ENCODE measurements at regions not wholly inside any gene's neighbourhood (a gene's known extent, or its start where the extent isn't known, plus 50 kb on each side); places are given as distances from the start of the nearest gene placed in this dataset.
"Not testable (repeated sequence)": the region's sequence is repeated elsewhere in the genome, so short reads cannot be mapped to it uniquely, and the experiment has no call there.

DNA sequence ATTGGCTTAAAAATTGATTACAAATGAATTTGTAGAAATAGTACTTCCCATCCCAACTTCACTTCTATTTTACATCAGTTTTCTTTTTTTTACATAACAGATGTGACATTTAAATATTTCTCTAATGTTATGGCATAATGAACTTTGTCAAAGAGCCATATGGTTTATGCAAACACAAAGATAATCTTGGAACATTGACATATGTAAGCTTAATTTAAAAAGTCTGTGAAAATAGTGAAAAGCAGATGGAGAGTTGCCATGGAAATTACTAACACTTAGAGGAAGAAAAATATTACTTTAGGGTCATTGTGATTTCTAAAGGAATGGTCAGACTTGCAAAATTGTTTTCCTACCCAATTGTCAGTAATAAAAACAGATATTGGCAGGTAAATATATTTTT is 232.4 kb downstream of the AEBP2 start:
- no peak for DNase-seq

DNA sequence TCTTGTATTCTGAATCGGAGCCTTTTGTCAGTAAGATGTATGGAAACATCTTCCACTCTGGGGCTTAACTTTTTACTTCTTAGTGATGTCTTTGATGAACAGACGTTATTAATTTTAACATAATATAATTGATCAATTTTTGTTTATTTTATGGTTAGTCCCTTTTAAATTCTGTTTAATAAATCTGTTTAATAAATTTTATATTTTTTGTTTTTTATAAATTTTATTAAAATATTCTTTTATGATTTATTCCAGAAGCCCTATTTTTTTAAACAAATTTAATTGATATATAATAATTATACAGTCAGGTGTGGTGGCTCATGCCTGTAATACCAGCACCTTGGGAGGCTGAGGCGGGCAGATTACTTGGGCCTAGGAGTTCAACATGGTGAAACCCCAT is 235.1 kb downstream of the AEBP2 start:
- no peak for DNase-seq

DNA sequence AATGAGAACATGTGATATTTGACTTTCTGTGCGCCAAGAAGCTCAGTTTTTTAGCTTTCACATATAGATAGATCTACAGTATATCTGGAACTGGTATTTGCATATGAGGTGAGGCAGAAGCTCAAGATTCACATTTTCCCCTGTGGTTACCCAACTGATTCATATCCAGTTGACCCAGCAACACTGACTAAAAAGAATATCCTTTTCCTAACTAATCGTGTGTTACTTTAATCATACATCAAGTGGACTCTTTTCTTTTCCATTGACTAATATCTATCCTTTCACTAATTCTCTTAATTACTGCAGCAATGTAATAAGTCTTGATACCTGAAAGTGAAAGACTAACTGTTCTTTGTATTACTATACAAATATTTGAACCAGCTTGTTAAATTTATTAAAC is 236.1 kb downstream of the AEBP2 start:
- no peak for DNase-seq

DNA sequence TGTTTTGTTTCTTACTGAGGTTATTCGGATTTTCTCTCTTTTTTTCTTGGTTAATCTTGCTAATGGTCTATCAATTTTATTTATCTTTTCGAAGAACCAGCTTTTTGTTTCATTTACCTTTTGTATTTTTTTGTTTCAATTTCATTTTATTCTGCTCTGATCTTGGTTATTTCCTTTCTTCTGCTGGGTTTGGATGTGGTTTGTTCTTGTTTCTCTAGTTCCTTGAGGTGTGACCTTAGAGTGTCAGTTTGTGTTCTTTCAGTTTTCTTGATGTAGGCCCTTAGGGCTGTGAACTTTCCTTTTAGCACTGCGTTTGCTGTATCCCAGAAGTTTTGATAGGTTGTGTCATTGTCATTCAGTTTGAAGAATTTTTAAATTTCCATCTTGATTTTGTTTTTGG is 239.2 kb downstream of the AEBP2 start:
- not testable (repeated sequence) for DNase-seq

GRCh38 chr12:19681007-19681406 is 241.7 kb downstream of the AEBP2 start:
- no peak for DNase-seq

- no peak for DNase-seq
Observed at GRCh38 chr12:19683178-19683927, 244.1 kb downstream of the AEBP2 start.

DNA sequence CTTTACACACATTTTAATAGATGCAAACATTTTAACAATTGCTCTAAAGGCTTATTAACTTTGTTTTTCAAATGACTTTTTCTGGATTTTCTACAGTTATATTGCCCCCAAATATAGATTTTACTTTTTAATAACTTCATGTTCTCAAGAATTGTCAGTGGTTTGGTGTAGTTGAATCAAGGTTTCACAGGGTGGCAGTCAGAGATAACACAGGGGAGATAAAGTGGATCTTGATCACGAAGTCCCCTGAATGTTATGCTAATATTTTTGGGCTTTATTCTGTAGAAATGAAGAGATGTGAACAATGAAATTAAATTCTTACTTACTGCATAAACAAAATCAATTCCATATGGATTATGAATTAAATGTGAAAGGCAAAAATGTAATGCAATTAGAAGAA is 248.1 kb downstream of the AEBP2 start:
- no peak for DNase-seq

DNA sequence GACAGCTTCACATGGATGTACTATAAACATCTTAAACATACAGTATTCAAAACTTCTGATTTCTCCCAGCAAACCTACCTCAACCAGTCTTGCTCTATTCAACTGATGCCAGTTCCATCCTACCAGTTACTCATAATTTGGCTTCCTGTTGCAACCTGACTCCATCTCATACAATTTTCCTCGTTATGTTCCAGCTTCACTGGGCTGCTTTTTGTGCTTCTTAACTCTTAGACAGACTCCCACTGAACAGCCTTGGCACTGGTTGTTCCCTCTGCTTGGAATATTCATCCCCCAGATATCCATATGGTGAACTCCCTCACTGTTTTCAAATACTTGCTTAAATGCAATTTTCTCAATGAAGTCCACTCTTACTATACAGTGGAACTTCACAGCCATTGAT is 249.2 kb downstream of the AEBP2 start:
- DNase-seq: no peak

DNA sequence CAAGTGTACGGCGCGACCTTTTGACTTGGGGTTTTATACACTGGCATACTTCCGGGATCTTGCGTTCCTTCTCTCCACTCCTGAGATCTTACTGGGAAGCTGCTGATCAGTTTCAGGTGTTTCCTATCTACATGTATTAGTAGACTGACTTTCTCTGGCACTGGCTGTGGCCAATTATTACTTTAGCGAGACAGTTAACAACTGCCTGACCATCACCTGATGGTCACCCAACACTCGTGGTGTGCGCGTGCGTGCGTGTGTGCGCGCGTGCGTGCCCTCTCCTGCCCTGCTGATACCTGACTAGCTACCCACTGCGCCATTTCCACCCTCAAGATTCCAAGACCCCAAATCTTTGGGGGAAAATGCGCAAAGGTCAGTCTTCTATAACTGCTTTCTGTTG is 249.9 kb downstream of the AEBP2 start:
- no peak for DNase-seq

DNA sequence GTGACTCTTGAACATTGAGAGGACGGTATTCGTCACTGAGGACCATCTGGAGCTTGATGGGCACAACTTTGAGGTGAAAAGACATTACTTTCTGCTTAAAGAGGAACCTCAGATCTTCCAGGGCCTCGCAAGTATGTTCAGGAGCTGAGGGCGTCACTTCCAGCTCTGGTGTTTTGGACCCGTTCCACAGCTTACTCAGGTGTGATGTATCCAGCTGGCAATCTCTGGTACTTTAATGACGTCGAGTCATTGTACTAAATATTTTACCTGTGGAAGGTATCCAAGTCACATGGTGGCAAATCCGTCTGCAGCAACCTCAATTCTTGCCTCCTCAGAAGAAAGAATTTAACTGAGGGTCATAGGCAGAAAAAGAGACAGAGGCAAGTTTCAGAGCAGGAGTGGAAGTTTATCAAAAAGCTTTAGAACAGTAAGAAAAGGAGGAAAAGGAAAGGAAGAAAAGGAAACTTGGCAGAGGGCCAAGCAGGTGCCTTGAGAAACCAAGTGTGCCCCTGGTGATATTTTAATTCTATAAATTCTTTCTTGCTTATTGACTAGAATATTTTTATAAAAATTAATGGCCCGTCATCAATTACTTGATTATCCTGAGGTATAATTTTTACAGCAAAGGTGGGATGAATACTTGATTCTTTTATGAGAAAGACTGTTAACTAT is 250.6 kb downstream of the AEBP2 start:
- no peak for DNase-seq

- no peak for DNase-seq
Observed at GRCh38 chr12:19692091-19692490, 252.8 kb downstream of the AEBP2 start.

- DNase-seq: no peak
Observed at GRCh38 chr12:19692566-19692965, 253.3 kb downstream of the AEBP2 start.

DNA sequence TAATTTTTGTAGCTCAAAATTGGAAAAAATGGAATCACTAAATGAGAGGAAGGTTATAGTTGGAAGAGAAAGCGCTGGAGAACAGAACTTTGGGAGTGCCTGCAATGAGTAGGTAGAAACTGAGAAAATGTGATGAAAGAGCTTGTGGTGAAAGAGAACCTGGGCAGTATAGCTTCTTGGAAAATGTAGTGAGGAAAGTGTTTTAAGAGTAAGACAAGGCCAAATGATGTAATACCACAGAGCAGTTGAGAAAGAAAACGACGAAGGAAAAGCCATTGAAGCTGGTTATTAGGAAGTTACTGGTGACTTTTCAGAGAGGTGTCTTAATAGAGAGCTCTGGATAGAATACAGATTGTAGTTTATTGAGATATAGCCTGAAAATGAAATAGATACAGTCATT is 255.3 kb downstream of the AEBP2 start:
- DNase-seq: no peak

DNA sequence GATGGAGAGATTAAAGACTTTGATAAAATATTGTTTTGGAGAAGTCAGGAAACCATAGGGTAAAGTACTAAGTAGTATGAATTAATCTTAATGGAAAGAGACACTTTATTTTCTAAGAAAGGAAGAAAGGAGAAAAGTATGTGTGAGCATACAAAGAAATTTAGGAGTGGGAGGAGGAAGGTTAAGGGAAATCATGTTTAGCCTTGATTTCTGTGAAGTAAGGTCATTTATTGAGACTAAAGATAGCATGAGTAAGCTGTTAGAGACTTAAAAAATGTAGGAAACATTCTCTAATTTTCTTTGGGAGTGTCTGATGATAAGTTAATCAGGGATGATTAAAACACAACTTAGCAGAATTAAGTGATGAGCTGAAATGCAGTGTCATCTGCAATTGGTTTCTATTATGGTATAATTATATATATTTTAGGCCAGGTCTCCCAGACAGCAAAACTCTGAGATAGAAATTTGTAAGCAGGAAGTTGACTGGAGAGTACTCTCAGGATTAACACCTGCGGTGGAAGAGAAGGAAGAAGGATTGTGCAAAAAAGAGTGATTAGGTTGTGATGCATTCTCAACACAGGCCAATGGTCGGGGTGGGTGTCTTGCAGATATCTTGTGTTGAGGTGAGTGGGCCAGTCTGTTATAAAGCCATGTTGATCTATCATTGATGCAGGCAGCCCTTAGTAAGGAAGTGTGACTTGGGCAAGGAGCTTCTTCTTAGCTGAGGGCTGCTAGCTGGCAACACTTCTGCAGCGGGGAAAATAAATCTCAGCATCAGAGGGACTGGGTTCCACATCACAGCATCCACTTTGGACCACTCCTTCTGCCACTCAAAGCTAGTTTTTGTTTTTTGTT is 256.2 kb downstream of the AEBP2 start:
- no peak for DNase-seq

GRCh38 chr12:19700969-19701368 is 261.7 kb downstream of the AEBP2 start:
- no peak for DNase-seq

DNA sequence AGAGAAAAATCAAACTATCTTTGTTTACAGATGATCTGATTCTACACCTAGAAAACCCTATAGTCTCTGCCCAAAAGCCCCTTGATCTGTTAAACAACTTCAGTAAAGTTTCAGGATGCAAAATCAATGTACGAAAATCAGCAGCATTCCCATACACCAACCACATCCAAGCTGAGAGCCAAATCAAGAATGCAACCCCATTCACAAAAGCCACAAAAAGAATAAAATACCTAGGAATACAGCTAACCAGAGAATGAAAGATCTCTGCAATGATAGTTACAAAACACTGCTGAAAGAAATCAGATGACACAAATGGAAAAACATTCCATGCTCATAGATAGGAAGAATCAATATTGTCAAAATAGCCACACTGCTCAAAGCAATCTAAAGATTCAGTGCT is 265.7 kb downstream of the AEBP2 start:
- DNase-seq: no peak

GRCh38 chr12:19706936-19707335 is 267.6 kb downstream of the AEBP2 start:
- DNase-seq: no peak

- no peak for DNase-seq
Observed at GRCh38 chr12:19707948-19708409, 268.7 kb downstream of the AEBP2 start.

- no peak for DNase-seq
Observed at GRCh38 chr12:19709889-19710288, 270.6 kb downstream of the AEBP2 start.

DNA sequence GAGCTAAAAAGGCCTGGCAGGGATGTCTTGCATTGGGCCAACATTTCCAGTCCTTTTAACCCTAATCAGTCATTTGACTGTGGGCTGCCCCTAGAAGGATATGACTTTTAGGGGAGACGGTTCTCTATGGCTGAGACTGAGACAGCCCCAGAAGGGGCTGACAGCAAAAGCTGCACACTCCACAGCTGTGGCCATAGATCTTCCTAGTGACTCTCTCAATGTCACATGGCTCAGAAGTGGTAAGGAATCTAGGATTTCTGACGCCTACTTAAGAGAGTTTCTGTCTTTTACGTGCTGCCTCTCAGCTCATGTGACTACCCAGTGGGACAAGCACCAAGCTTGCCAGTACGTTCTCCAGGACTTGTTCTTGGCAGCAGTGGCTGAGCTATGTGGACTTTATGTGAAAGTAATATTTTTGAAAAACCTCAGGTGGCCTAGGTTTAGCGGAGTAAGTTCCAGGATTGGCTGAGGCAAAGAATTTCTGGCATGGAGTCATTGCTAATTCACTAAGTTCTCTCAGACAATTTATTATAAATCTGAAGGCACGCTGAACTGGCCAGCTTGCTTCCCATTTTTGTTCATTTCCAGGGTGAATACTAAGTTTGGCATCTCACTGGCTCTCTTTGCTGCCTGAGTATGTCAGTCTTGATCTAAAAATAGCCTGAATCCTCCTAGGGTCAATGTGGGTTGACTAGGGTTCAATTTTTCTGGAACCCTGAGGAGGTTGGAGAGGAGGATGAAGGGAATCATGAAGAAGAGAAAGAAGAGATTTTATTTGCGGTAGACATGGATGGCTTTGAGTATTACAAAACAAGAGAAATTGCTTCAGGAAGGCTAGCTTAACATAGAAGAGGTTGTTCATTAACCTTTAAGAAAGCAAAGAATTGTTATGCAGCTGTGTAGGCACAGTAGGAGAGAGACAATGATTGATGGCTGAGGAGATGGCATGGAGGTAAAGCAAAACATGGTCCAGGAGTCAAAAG is 271.8 kb downstream of the AEBP2 start:
- DNase-seq: no peak

DNA sequence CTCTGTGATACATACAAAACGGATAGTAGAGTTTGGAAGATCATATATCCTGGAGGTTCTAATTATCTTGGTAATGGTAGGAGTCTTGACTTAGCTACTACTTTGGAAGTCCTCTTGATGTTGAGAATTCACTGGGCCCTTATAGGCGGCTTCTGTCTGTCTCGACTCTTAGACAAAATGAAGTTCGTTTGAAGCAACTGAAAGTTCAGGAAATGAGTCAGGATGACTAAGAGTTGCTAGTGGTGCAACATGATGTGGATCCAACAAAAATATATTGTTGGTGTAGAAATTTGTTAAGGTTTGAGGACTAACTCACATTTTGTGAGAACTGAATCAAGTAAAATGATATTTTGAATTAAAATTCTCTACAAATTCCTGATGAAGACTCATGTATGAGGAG is 272.7 kb downstream of the AEBP2 start:
- no peak for DNase-seq

DNA sequence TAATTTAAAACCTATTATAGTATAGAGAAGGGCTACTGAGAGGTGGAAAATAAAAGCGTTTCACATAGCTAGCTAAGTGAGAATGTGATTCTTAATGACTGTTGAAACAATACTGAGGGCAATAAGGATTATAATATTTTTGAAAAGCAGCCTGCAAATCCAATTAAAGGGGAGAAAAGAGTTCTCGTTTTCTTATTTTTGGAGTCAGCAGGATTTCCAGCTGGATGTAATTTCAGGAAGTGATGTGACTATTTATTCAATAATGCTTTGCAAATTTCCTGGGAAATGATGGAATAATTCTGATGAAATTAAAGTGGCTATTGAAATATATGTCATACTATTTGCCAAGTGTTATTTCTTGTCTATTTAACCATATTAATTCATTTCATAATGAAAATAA is 279.1 kb downstream of the AEBP2 start:
- DNase-seq: no peak

- no peak for DNase-seq
Observed at GRCh38 chr12:19719672-19720071, 280.4 kb downstream of the AEBP2 start.

Data from activated naive CD4-positive, alpha-beta T cell treated with Interleukin-2 at 50 U/mL for 16 hours (primary cell).